Uterus (tissue), 2 donors: ENCODE measurements at regions not wholly inside any gene's neighbourhood (a gene's known extent, or its start where the extent isn't known, plus 50 kb on each side); places are given as distances from the start of the nearest gene placed in this dataset.

Experiments
- CTCF ChIP-seq, 4 experiments: fragments of 200-600 bp in 2 of 4; fragments of 450-650 bp in 2 of 4; sonication (generic) in 2 of 4; IDR thresholded peaks; one replicate each; pipeline ENCODE4 v1.5.1; 2016 to 2019; ENCODE audit warnings: antibody characterized with exemption in 4 of 4, mild to moderate bottlenecking in 2 of 4, moderate library complexity in 1 of 4
- POLR2A ChIP-seq, 2 donors: fragments of 450-650 bp; IDR thresholded peaks; one replicate each; pipeline ENCODE4 v1.6.1; 2016; ENCODE audit warnings: antibody characterized with exemption in 2 of 2, mild to moderate bottlenecking in 1 of 2, moderate library complexity in 1 of 2

GRCh38 chr11:23749762-23750430 lies 747.0 kb upstream of the LUZP2 start:
- TF ChIP-seq CTCF (IDR thresholded peaks at IDR 0.05) (no peak), POLR2A (IDR thresholded peaks at IDR 0.05) (no peak)
